ENCODE measurements at regions not wholly inside any gene's neighbourhood (a gene's known extent, or its start where the extent isn't known, plus 50 kb on each side); places are given as distances from the start of the nearest gene placed in this dataset.
A peak's percentile ranks its signal among the peaks of the same experiment; 100 is the strongest.

GRCh38 chr6:11931296-11932035 lies 80.6 kb upstream of the HIVEP1 start (continued):
- no peak; a peak in 1 of 4 replicates for TF ChIP-seq BCLAF1 (IDR thresholded peaks at IDR 0.05; ENCODE audit: borderline replicate concordance in 1 of 2, control insufficient read depth in 1 of 2, low read depth in 2 of 2, low read length in 1 of 2)
- TF ChIP-seq ZBTB9 (CRISPR knock-in tag; IDR thresholded peaks at IDR 0.05), result no peak; the same call in 1 of the 2 replicates
- no peak for TF ChIP-seq ZNF79 (CRISPR knock-in tag; IDR thresholded peaks at IDR 0.05; ENCODE audit: low read depth)
- peak; percentile 96 for TF ChIP-seq JUND (IDR thresholded peaks at IDR 0.05; ENCODE audit: borderline replicate concordance, low read depth, low read length)
- peak; percentile 88; the same call in 2 of the 3 replicates for TF ChIP-seq JUND (tag; IDR thresholded peaks at IDR 0.05; ENCODE audit: borderline replicate concordance, low read depth, low read length)
- TF ChIP-seq E2F6 (IDR thresholded peaks at IDR 0.05; ENCODE audit: borderline replicate concordance in 1 of 2, extremely low read depth in 1 of 2, insufficient read depth in 1 of 2, insufficient read length in 1 of 2, low read depth in 1 of 2, low read length in 1 of 2, poor library complexity in 1 of 2, severe bottlenecking in 1 of 2), result peak in 1 of 2 experiments; percentile 40
- no peak for TF ChIP-seq SETDB1 (IDR thresholded peaks at IDR 0.05; ENCODE audit: low read length)
- no peak for TF ChIP-seq ZNF174 (CRISPR knock-in tag; IDR thresholded peaks at IDR 0.05)
- no peak for TF ChIP-seq CHCHD3 (CRISPR knock-in tag; IDR thresholded peaks at IDR 0.05)
- no peak for TF ChIP-seq KLF10 (CRISPR knock-in tag; IDR thresholded peaks at IDR 0.05)
- TF ChIP-seq HOXB6 (CRISPR knock-in tag; IDR thresholded peaks at IDR 0.05; ENCODE audit: borderline replicate concordance), result no peak
- no peak for TF ChIP-seq SMAD2 (IDR thresholded peaks at IDR 0.05; ENCODE audit: low read depth, low read length)
- no peak for TF ChIP-seq MLX (CRISPR knock-in tag; conservative IDR thresholded peaks at IDR 0.05)
- TF ChIP-seq PURB (CRISPR knock-in tag; IDR thresholded peaks at IDR 0.05; ENCODE audit: low read depth), result no peak
- TF ChIP-seq RBM15 (IDR thresholded peaks at IDR 0.05; ENCODE audit: insufficient read depth, low read length), result no peak
- no peak for TF ChIP-seq ZBTB43 (CRISPR knock-in tag; IDR thresholded peaks at IDR 0.05)
- TF ChIP-seq ETS2 (tag; IDR thresholded peaks at IDR 0.05; ENCODE audit: borderline replicate concordance, poor library complexity, severe bottlenecking), result no peak
- no peak for TF ChIP-seq GTF2F1 (IDR thresholded peaks at IDR 0.05; ENCODE audit: low read depth, low read length)

Measured in K562 (cell line).